ENCODE measurements at regions not wholly inside any gene's neighbourhood (a gene's known extent, or its start where the extent isn't known, plus 50 kb on each side); places are given as distances from the start of the nearest gene placed in this dataset.

GRCh38 chr7:79736418-79736817 lies 283.0 kb upstream of the MAGI2 start:
- TF ChIP-seq CTCF (IDR thresholded peaks at IDR 0.05; ENCODE audit: low read length), result no peak
- no peak for TF ChIP-seq EZH2 (optimal IDR thresholded peaks at IDR 0.05; ENCODE audit: low read depth, low read length)
- TF ChIP-seq EZH2phosphoT487 (IDR thresholded peaks at IDR 0.05; ENCODE audit: low read length), result no peak
